ENCODE measurements at regions not wholly inside any gene's neighbourhood (a gene's known extent, or its start where the extent isn't known, plus 50 kb on each side); places are given as distances from the start of the nearest gene placed in this dataset.

DNA sequence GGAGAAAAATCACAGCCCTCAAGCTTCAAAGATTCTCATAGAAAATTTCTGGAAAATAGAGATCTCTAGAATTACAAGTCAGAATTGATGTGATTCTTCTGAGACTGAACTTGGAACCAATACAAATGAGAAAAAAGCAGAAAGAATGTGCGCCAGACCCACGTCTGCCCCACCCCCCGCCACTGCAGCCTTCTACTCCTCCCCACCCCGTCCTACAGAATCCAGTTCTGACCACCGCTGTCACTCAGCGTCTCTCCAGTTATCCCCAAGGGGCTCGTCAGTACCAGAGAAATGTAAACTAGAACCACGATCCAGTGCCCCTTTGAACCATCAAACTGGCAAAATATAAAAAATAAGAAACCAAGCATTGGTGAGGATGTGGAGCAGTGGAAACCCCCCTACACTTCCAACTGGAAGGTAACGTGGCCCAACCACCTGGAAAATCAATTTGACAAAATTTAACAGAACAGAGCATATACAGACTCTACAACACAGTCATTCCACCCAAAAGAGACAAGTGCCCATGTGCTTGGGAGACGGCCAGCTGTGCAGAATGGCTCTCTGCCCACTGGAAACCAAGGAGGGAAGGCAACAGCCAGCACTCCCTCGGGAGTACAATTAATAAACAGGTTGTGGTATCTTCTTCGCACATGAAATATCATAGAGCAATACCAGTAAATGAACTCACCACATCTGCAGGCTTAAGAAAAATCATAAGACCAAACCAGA lies 397.9 kb downstream of the TNS3 start (continued):
- TF ChIP-seq CTBP2 (IDR thresholded peaks at IDR 0.05; ENCODE audit: borderline replicate concordance, insufficient read depth, insufficient read length, low read length) (no peak), KDM4A (IDR thresholded peaks at IDR 0.05; ENCODE audit: low read depth, low read length, severe bottlenecking) (no peak), JUND (IDR thresholded peaks at IDR 0.05; ENCODE audit: low read length) (no peak), RBBP5 (IDR thresholded peaks at IDR 0.05; ENCODE audit: borderline replicate concordance, low read depth, low read length) (no peak), RFX5 (IDR thresholded peaks at IDR 0.05; ENCODE audit: borderline replicate concordance, low read depth, low read length) (no peak)

Data from H1 (cell line).